PC-3 (cell line): ENCODE measurements at regions not wholly inside any gene's neighbourhood (a gene's known extent, or its start where the extent isn't known, plus 50 kb on each side); places are given as distances from the start of the nearest gene placed in this dataset.

ENCODE experiments used
- ATAC-seq: fragments of 200-7000 bp; cut with Tn5 transposase; 2 replicates; pipeline ENCODE4 v1.9.1; 2020; ENCODE audit warnings: mild to moderate bottlenecking, moderate library complexity
- BruUV-seq: library from RNA; stranded (reverse); fragments of 400-500 nt; replicated peaks from 2 replicates; lab custom pipeline; 2021; lab: Mats Ljungman, UMichigan
- CTCF ChIA-PET: fragments of 300-600 bp; sonication (Branson Sonifier 250); formaldehyde crosslinking; loops from one replicate; lab custom pipeline; 2022; ENCODE audit warnings: antibody characterized with exemption; lab: Charles Lee
- POLR2A ChIA-PET: fragments of 300-600 bp; sonication (Branson Sonifier 250); formaldehyde crosslinking; loops from one replicate; lab custom pipeline; 2022; ENCODE audit warnings: antibody characterized with exemption; ENCODE audit not compliant: unreplicated experiment; lab: Charles Lee
- DNase-seq: peaks from one replicate; pipeline ENCODE4 v3.0.0-alpha.2; 2015
- H2AFZ ChIP-seq: fragments of 300-600 bp; sonication (generic); 2 replicates; pipeline ENCODE4 v1.6.0; 2016; ENCODE audit warnings: antibody characterized with exemption, low read length
- H3F3A ChIP-seq: fragments of 300-600 bp; sonication (generic); one replicate; pipeline ENCODE4 v1.6.0; 2017; ENCODE audit warnings: antibody characterized with exemption, low read length, control low read depth, mild to moderate bottlenecking; ENCODE audit not compliant: unreplicated experiment
- H3K27ac ChIP-seq: fragments of 300-600 bp; sonication (generic); 2 replicates; pipeline ENCODE4 v1.5.1; 2016; ENCODE audit warnings: mild to moderate bottlenecking, low read length
- H3K27me3 ChIP-seq: fragments of 300-600 bp; sonication (generic); 2 replicates; pipeline ENCODE4 v1.6.1; 2016; ENCODE audit warnings: low read length, mixed read lengths
- H3K36me3 ChIP-seq: fragments of 300-600 bp; sonication (generic); 2 replicates; pipeline ENCODE4 v1.6.1; 2016; ENCODE audit warnings: low read depth, mixed run types, low read length, mixed read lengths
- H3K4me1 ChIP-seq: fragments of 300-600 bp; sonication (generic); 2 replicates; pipeline ENCODE4 v1.5.1; 2016; ENCODE audit warnings: low read length; ENCODE audit not compliant: insufficient read depth
- H3K4me2 ChIP-seq: fragments of 300-600 bp; sonication (generic); 2 replicates; pipeline ENCODE4 v1.6.0; 2016; ENCODE audit warnings: low read length
- H3K4me3 ChIP-seq: fragments of 300-600 bp; sonication (generic); 2 replicates; pipeline ENCODE4 v1.5.1; 2016; ENCODE audit warnings: mild to moderate bottlenecking, low read length, mixed read lengths
- H3K79me2 ChIP-seq: fragments of 300-600 bp; sonication (generic); 2 replicates; pipeline ENCODE4 v1.6.1; 2017; ENCODE audit warnings: low read length, mixed read lengths
- H3K9ac ChIP-seq: fragments of 300-600 bp; sonication (generic); 2 replicates; pipeline ENCODE4 v1.6.0; 2016; ENCODE audit warnings: mild to moderate bottlenecking, low read length
- H3K9me2 ChIP-seq: fragments of 300-600 bp; sonication (generic); replicated peaks from 2 replicates; pipeline ENCODE4 v1.6.1; 2016; ENCODE audit warnings: mixed run types, low read length, mixed read lengths
- H3K9me3 ChIP-seq: fragments of 300-600 bp; sonication (generic); 2 replicates; pipeline ENCODE4 v1.6.1; 2016; ENCODE audit warnings: low read length, mixed read lengths
- H4K20me1 ChIP-seq: fragments of 300-600 bp; sonication (generic); 2 replicates; pipeline ENCODE4 v1.6.1; 2016; ENCODE audit warnings: low read length, mixed read lengths
- EZH2 ChIP-seq: fragments of 300-600 bp; sonication (generic); IDR thresholded peaks from one replicate; pipeline ENCODE4 v1.6.1; 2017; ENCODE audit warnings: antibody characterized with exemption, mild to moderate bottlenecking, low read length; ENCODE audit not compliant: unreplicated experiment
- EZH2phosphoT487 ChIP-seq: fragments of 300-600 bp; sonication (generic); IDR thresholded peaks from 2 replicates; pipeline ENCODE4 v1.6.1; 2018; ENCODE audit warnings: mild to moderate bottlenecking, antibody characterized with exemption, low read length, borderline replicate concordance
- intact Hi-C: fragments of 100-400 bp; cut with micrococcal nuclease; formaldehyde crosslinking; loops from 2 replicates; pipeline ENCODE4 v1.9.0; 2023
- TF ChIP-seq, protein P1 (sequence below): fragments of 300-600 bp; sonication (generic); conservative IDR thresholded peaks from 2 replicates; pipeline ENCODE4 v1.5.1; 2017; ENCODE audit warnings: antibody characterized with exemption, low read depth, mild to moderate bottlenecking, low read length

DNA sequence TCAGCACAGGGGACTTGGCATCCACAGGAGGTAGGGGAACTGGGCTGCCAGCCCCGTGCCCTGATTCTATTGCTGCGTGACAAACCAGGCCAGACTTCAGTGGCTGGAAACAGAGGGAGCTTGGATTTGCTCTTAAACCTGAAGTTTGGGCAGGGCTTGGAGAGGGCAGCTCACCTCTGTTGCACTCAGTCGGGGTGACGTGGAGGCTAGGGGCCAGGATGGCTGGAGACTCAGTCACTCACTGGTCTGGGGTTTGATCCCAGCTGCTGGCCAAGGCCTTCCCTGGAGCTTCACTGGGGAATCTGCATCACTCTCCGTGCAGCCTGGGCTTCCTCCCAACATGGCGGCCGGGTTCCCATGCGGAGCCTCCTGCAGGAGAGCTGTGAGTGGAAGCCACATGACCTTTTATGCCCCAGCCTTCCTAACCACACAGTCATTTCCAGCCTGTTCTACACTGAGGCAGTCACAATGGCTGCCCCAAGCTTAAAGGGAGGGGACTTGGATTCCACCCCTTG lies 175.2 kb upstream of the HDAC4 start:
- no peak for DNase-seq
- H3K9me3 ChIP-seq = no peaks in the 10 kb centered on the region
- no peak overlapping the region for H3K27ac ChIP-seq
- H3K36me3 ChIP-seq = no peaks in the 10 kb centered on the region
- no peaks in the 10 kb centered on the region for H3K9me2 ChIP-seq
- no peak overlapping the region for H3K9ac ChIP-seq
- H3K79me2 ChIP-seq = no peaks in the 10 kb centered on the region
- no TSS peak for BruUV-seq
- intact Hi-C loops = no loop called here
- ATAC-seq = no peak
- H3K4me2 ChIP-seq = no peak overlapping the region
- peaks cover 78% of the 10 kb centered on the region for H3K27me3 ChIP-seq
- TF ChIP-seq, protein P1, sequence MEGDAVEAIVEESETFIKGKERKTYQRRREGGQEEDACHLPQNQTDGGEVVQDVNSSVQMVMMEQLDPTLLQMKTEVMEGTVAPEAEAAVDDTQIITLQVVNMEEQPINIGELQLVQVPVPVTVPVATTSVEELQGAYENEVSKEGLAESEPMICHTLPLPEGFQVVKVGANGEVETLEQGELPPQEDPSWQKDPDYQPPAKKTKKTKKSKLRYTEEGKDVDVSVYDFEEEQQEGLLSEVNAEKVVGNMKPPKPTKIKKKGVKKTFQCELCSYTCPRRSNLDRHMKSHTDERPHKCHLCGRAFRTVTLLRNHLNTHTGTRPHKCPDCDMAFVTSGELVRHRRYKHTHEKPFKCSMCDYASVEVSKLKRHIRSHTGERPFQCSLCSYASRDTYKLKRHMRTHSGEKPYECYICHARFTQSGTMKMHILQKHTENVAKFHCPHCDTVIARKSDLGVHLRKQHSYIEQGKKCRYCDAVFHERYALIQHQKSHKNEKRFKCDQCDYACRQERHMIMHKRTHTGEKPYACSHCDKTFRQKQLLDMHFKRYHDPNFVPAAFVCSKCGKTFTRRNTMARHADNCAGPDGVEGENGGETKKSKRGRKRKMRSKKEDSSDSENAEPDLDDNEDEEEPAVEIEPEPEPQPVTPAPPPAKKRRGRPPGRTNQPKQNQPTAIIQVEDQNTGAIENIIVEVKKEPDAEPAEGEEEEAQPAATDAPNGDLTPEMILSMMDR = no peak
- no peak for TF ChIP-seq EZH2phosphoT487
- no peak for TF ChIP-seq EZH2
- no peak overlapping the region for H3K4me3 ChIP-seq
- no peaks in the 10 kb centered on the region for H3F3A ChIP-seq
- no peaks in the 10 kb centered on the region for H4K20me1 ChIP-seq
- ChIA-PET CTCF (no interaction called here), POLR2A (no interaction called here)
- no peak overlapping the region for H2AFZ ChIP-seq
- H3K4me1 ChIP-seq = no peaks in the 10 kb centered on the region

DNA sequence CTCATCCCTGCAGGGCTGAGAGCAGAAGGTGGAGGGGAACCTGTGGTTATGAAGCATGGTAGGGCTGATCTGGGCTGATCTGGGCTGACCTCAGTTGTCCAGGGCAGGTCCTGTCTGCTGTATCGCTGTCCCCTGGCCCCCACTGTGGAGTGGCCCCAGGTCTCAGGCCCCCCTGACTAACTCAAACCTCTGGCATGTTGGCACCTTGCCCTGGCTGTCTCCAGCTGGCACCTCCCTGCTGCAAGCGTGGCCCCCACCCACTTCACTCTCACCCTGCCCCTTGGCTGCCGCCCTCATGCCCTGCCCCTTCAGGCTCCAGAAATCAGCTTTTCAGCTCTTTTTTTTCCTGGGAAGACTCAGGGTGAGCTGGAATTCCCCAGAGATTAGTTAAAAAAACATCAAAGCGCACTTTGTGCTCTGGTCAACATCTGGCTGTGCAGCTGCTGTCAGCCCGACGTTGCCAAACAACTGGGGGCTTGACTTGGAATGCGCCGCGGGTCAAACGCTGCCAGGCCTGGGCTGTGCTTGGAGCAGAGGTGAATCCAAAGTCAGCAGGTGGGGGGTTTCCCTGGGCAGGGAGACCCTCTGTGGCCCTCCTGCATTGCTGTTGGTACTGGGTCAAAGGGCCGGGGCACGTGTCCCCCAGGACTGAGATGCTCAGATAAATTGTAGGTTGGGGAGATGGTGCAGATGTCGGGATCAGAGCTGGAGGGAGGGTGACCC lies 173.8 kb upstream of the HDAC4 start:
- ChIA-PET POLR2A (no interaction called here), CTCF (no interaction called here)
- H2AFZ ChIP-seq = no peak overlapping the region
- no peaks in the 10 kb centered on the region for H3K36me3 ChIP-seq
- H3K27me3 ChIP-seq = peaks cover 87% of the 10 kb centered on the region
- no peaks in the 10 kb centered on the region for H3K9me3 ChIP-seq
- no peaks in the 10 kb centered on the region for H4K20me1 ChIP-seq
- no peak overlapping the region for H3K4me2 ChIP-seq
- H3K9ac ChIP-seq = no peak overlapping the region
- H3K79me2 ChIP-seq = no peaks in the 10 kb centered on the region
- TF ChIP-seq EZH2 = no peak
- no peak for TF ChIP-seq EZH2phosphoT487
- TF ChIP-seq, protein P1 = no peak
- ATAC-seq (no peak), DNase-seq (no peak)
- H3K27ac ChIP-seq = no peak overlapping the region
- H3K9me2 ChIP-seq = no peaks in the 10 kb centered on the region
- H3K4me3 ChIP-seq = no peak overlapping the region
- BruUV-seq = no TSS peak
- no peaks in the 10 kb centered on the region for H3F3A ChIP-seq
- intact Hi-C loops = no loop called here
- no peaks in the 10 kb centered on the region for H3K4me1 ChIP-seq

DNA sequence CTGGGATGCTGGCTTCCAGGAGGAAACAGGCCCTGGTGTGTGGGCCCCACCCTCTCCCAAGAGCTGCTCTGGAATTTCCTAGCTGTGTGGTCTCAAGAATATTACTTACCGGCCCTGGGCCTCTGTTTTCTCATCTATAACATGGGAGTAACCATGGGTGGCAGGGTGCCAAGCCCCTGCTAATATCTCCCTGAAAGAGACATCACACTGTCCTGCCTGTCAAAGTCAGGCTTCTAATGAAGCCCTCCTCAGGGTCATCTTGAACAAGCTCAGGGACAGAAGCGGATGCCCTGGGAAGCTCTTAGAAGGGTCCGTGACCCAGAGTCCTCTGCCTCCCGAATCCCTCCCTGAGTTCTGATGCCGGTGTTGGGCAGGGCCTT lies 173.2 kb upstream of the HDAC4 start:
- POLR2A ChIA-PET = no interaction called here
- ATAC-seq = no peak
- no peak overlapping the region for H3K27ac ChIP-seq

More for the DNA sequence above, 173.2 kb upstream of the HDAC4 start:
- no peak overlapping the region for H3K4me3 ChIP-seq
- H3K4me1 ChIP-seq = no peaks in the 10 kb centered on the region
- H3K36me3 ChIP-seq = no peaks in the 10 kb centered on the region
- no peak overlapping the region for H2AFZ ChIP-seq
- no peaks in the 10 kb centered on the region for H3F3A ChIP-seq
- CTCF ChIA-PET = no interaction called here
- no peaks in the 10 kb centered on the region for H3K9me2 ChIP-seq
- no peak overlapping the region for H3K9ac ChIP-seq
- H3K9me3 ChIP-seq = no peaks in the 10 kb centered on the region
- intact Hi-C loops = no loop called here
- no TSS peak for BruUV-seq
- no peaks in the 10 kb centered on the region for H3K79me2 ChIP-seq
- H3K27me3 ChIP-seq = peaks cover 88% of the 10 kb centered on the region
- TF ChIP-seq EZH2phosphoT487 (no peak), EZH2 (no peak)
- TF ChIP-seq, protein P1 = no peak
- no peaks in the 10 kb centered on the region for H4K20me1 ChIP-seq
- no peak for DNase-seq
- H3K4me2 ChIP-seq = no peak overlapping the region
